HCT116 (cell line): ENCODE measurements at regions not wholly inside any gene's neighbourhood (a gene's known extent, or its start where the extent isn't known, plus 50 kb on each side); places are given as distances from the start of the nearest gene placed in this dataset.

ENCODE experiments used
- ATAC-seq: fragments of 200-7000 bp; cut with Tn5 transposase; 2 replicates; pipeline ENCODE4 v1.9.1; 2020; ENCODE audit warnings: mild to moderate bottlenecking, moderate library complexity
- BruUV-seq: library from RNA; stranded (reverse); fragments of 400-500 nt; replicated peaks from 2 replicates; lab custom pipeline; 2021; lab: Mats Ljungman, UMichigan
- CTCF ChIA-PET: fragments of 300-600 bp; sonication (Branson Sonifier 250); formaldehyde crosslinking; loops from one replicate; lab custom pipeline; 2021; ENCODE audit warnings: antibody characterized with exemption; lab: Charles Lee
- POLR2A ChIA-PET: fragments of 300-600, 350-600 bp; sonication (Branson Sonifier 250); formaldehyde crosslinking; loops from one replicate; lab custom pipeline; 2021; ENCODE audit warnings: antibody characterized with exemption; lab: Charles Lee
- RAD21 ChIA-PET, 2 experiments: fragments of 300-600 bp; sonication (Branson Sonifier 250); formaldehyde crosslinking; loops; one replicate each; lab custom pipeline; 2023; ENCODE audit warnings: low total read pairs in 2 of 2; ENCODE audit not compliant: uncharacterized antibody in 2 of 2, unreplicated experiment in 2 of 2, low non-redundant PET in 1 of 2; lab: Charles Lee
- DNase-seq: peaks from one replicate; pipeline ENCODE4 v3.0.0-alpha.2; 2010; ENCODE audit warnings: low read depth, low spot score
- H2AFZ ChIP-seq: fragments of 200-600 bp; shearing (Covaris generic), sonication (generic); 2 replicates; pipeline ENCODE4 v1.6.1; 2017; ENCODE audit warnings: low read depth, mixed run types, mixed read lengths, antibody characterized with exemption, low read length; ENCODE audit not compliant: poor library complexity, severe bottlenecking
- H3K27ac ChIP-seq: 2 replicates; pipeline ENCODE4 v1.5.1; 2012; ENCODE audit warnings: low read depth, low read length
- H3K27me3 ChIP-seq: fragments of 200-600 bp; sonication (generic); 2 replicates; pipeline ENCODE4 v1.6.1; 2016; ENCODE audit warnings: mixed run types, low read length, mixed read lengths; ENCODE audit not compliant: insufficient read depth
- H3K36me3 ChIP-seq, 2 experiments: fragments of 200-500 bp in 1 of 2; fragments of 200-600 bp in 1 of 2; sonication (Bioruptor generic) in 1 of 2; sonication (generic) in 1 of 2; 2 replicates each; pipeline versions ENCODE4 v1.5.1 to v1.6.1; 2014 to 2016; ENCODE audit warnings: low read length in 2 of 2, inconsistent platforms in 1 of 2, mixed read lengths in 1 of 2, mixed run types in 1 of 2; ENCODE audit not compliant: insufficient read depth in 2 of 2, control insufficient read depth in 1 of 2
- H3K4me1 ChIP-seq, 2 experiments: fragments of 200-600 bp in 1 of 2; sonication (generic) in 1 of 2; 2 replicates each; pipeline versions ENCODE4 v1.5.1 to v1.6.1; 2012 to 2017; ENCODE audit warnings: low read length in 2 of 2, inconsistent platforms in 1 of 2, mild to moderate bottlenecking in 1 of 2, mixed read lengths in 1 of 2, mixed run types in 1 of 2, moderate library complexity in 1 of 2; ENCODE audit not compliant: insufficient read depth in 2 of 2, control insufficient read depth in 1 of 2
- H3K4me2 ChIP-seq: fragments of 200-600 bp; sonication (generic); 2 replicates; pipeline ENCODE4 v1.6.1; 2017; ENCODE audit warnings: mixed run types, low read length, mixed read lengths
- H3K4me3 ChIP-seq, 2 experiments: fragments of 200-600 bp in 1 of 2; sonication (generic) in 1 of 2; replicated peaks in 1 of 2; 2 replicates each; pipeline ENCODE4 v1.5.1; 2011 to 2016; ENCODE audit warnings: low read length in 2 of 2, control low read depth in 1 of 2, low read depth in 1 of 2, mild to moderate bottlenecking in 1 of 2, mixed read lengths in 1 of 2, mixed run types in 1 of 2
- H3K79me2 ChIP-seq: fragments of 200-600 bp; sonication (generic); 2 replicates; pipeline ENCODE4 v1.6.1; 2017; ENCODE audit warnings: mild to moderate bottlenecking, mixed run types, low read length, moderate library complexity, mixed read lengths; ENCODE audit not compliant: insufficient read depth
- H3K9ac ChIP-seq: fragments of 200-600 bp; sonication (generic); 2 replicates; pipeline ENCODE4 v1.6.1; 2016; ENCODE audit warnings: low read length, mixed read lengths
- H3K9me2 ChIP-seq: fragments of 200-600 bp; sonication (generic), shearing (Covaris generic); 2 replicates; pipeline ENCODE4 v1.6.1; 2017; ENCODE audit warnings: mixed run types, mild to moderate bottlenecking, moderate library complexity; ENCODE audit not compliant: insufficient read depth
- H3K9me3 ChIP-seq, 2 experiments: fragments of 200-500 bp in 1 of 2; fragments of 200-600 bp in 1 of 2; sonication (Bioruptor generic) in 1 of 2; sonication (generic) in 1 of 2; 2 replicates each; pipeline ENCODE4 v1.6.1; 2014 to 2017; ENCODE audit warnings: low read length in 2 of 2, mixed read lengths in 2 of 2, inconsistent platforms in 1 of 2, low read depth in 1 of 2, mild to moderate bottlenecking in 1 of 2, mixed run types in 1 of 2, moderate library complexity in 1 of 2; ENCODE audit not compliant: control insufficient read depth in 1 of 2, insufficient read depth in 1 of 2
- H4K20me1 ChIP-seq: fragments of 200-600 bp; sonication (generic), shearing (Covaris generic); 2 replicates; pipeline ENCODE4 v1.6.1; 2017; ENCODE audit warnings: mixed run types, mild to moderate bottlenecking, moderate library complexity; ENCODE audit not compliant: insufficient read depth
- ATF3 ChIP-seq: IDR thresholded peaks from 2 replicates; pipeline ENCODE4 v1.6.1; 2012
- EGR1 ChIP-seq: IDR thresholded peaks from 2 replicates; pipeline ENCODE4 v1.6.1; 2012; ENCODE audit warnings: low read depth
- ELF1 ChIP-seq: IDR thresholded peaks from 2 replicates; pipeline ENCODE4 v1.6.1; 2012; ENCODE audit warnings: low read depth, borderline replicate concordance
- EZH2phosphoT487 ChIP-seq: fragments of 200-600 bp; IDR thresholded peaks from 2 replicates; pipeline ENCODE4 v1.6.1; 2018; ENCODE audit warnings: antibody characterized with exemption, borderline replicate concordance
- FOSL1 ChIP-seq: IDR thresholded peaks from 2 replicates; pipeline ENCODE4 v1.6.1; 2012; ENCODE audit warnings: low read depth
- POLR2AphosphoS5 ChIP-seq: IDR thresholded peaks from 2 replicates; pipeline ENCODE4 v1.6.1; 2011; ENCODE audit warnings: mild to moderate bottlenecking, low read depth, low read length, moderate library complexity
- REST ChIP-seq: IDR thresholded peaks from 2 replicates; pipeline ENCODE4 v1.6.1; 2012; ENCODE audit warnings: low read depth
- SP1 ChIP-seq: IDR thresholded peaks from 2 replicates; pipeline ENCODE4 v1.6.1; 2012; ENCODE audit warnings: low read depth
- TCF7L2 ChIP-seq: IDR thresholded peaks from 2 replicates; pipeline ENCODE4 v1.7.0; 2011; ENCODE audit warnings: borderline replicate concordance, inconsistent platforms; ENCODE audit not compliant: insufficient read depth, insufficient read length; ENCODE audit errors: extremely low read depth
- ZNF274 ChIP-seq: fragments of 200-500 bp; sonication (Bioruptor generic); IDR thresholded peaks from 2 replicates; pipeline ENCODE4 v1.6.1; 2014; ENCODE audit warnings: mild to moderate bottlenecking, low read depth, low read length, inconsistent platforms
- intact Hi-C: fragments of 100-400 bp; cut with micrococcal nuclease; formaldehyde crosslinking; loops from 2 replicates; pipeline ENCODE4 v1.10.0; 2022

- no peak overlapping the region for H3K4me2 ChIP-seq
- H3K79me2 ChIP-seq: no peaks in the 10 kb centered on the region
- H3K9me3 ChIP-seq: no peaks in the 10 kb centered on the region
- intact Hi-C loops: no loop called here
- ChIA-PET RAD21 (no interaction called here), CTCF (no interaction called here), POLR2A (no interaction called here)
- H3K27me3 ChIP-seq: peaks cover 10% of the 10 kb centered on the region; the same call in 1 of the 2 replicates
- no peak overlapping the region for H3K27ac ChIP-seq
- no peak overlapping the region for H2AFZ ChIP-seq
- H4K20me1 ChIP-seq: no peaks in the 10 kb centered on the region
- H3K4me3 ChIP-seq: no peak overlapping the region
- ATAC-seq (no peak), DNase-seq (no peak)
- BruUV-seq: no TSS peak
- H3K9me2 ChIP-seq: no peaks in the 10 kb centered on the region
- H3K9ac ChIP-seq: no peak overlapping the region
- TF ChIP-seq REST (no peak), EGR1 (no peak), ATF3 (no peak), EZH2phosphoT487 (no peak), TCF7L2 (no peak), ZNF274 (no peak), POLR2AphosphoS5 (no peak), FOSL1 (no peak), SP1 (no peak), ELF1 (no peak)
- H3K36me3 ChIP-seq: no peaks in the 10 kb centered on the region
- H3K4me1 ChIP-seq: no peaks in the 10 kb centered on the region
Measured at GRCh38 chr3:34174740-34175139, 376.3 kb downstream of the PDCD6IP start.
